Stimulated activated CD8-positive, alpha-beta memory T cell treated with anti-CD3 and anti-CD28 coated beads, Interleukin-15, amount 100 ng/mL, for 1 hour (primary cell): ENCODE measurements at regions not wholly inside any gene's neighbourhood (a gene's known extent, or its start where the extent isn't known, plus 50 kb on each side); places are given as distances from the start of the nearest gene placed in this dataset.
"Not testable (repeated sequence)": the region's sequence is repeated elsewhere in the genome, so short reads cannot be mapped to it uniquely, and the experiment has no call there.

Experiments
- DNase-seq: peaks from one replicate; pipeline ENCODE4 v3.0.0-alpha.2; 2020; ENCODE audit warnings: low read depth

DNA sequence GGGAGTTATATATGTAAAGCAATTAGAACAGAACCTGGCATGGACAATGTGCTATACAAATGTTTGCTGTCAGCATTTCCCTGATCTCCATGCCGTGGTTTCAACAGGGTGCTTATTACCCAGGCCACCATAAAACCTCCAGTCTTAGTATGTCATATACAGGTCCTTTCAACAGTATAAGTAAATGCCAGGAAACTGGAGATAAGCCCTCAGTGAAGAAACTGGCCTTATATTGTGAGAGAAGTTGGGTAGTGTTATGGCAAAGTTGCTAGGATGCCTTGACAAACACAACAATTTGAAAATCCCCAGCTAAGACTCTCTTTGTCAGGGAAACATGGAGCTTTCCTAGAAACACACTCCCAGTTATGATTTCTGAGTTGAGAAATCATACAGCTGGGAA lies 850.2 kb upstream of the ADAMTS5 start:
- DNase-seq, result no peak

DNA sequence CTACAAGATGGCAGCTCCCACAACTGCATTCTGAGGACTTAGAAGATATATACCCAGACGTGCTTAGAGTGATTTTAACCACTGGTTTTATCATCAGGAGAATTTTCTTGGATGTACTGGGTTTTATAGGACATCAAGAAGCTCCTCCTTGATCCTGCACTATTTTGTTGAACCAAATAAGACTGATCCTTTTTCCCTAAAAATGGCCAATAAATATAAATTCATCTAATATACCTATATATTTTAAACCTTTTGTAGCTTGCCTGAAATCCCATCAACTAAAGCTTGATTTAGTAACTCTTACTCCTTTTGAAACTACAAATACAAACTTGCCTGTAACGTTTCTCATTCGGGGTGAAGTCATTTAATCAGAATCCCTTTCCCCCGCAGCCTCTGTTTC lies 849.4 kb upstream of the ADAMTS5 start:
- no peak for DNase-seq

DNA sequence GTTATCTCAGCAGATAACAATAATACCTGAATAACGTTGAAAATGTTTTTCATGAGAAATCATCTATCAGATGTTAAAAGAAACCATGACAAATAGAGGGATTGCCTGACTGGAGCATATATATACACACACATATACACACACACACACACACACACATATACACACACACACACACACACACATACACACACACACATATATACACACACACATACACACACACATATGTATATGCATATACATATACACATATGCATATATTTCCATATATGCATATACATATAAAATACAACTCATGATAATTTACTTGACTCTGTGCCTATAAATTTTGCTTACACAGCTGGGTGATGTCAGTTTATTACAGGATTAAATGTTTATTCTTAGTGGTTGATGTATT lies 847.3 kb upstream of the ADAMTS5 start:
- no peak for DNase-seq

DNA sequence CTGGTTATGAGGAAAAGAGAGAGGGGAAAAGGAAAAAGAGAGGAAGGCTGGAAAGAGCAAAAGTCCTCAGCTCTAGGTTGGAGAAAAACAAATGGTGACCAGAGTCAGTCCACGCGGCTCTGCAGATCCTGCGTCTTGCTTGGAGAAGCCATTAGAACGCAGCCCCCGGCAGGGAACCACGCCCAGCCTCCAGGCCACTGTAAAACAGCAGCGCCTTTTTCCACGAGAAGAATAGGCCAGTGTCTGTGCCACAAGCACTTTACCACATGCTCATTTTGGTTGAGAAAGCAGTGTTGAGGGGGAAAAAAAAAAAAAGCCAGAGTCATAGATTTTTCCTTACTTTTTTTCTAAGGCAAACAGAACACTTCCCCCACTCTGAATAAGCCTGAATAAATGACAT lies 846.9 kb upstream of the ADAMTS5 start:
- no peak for DNase-seq

DNA sequence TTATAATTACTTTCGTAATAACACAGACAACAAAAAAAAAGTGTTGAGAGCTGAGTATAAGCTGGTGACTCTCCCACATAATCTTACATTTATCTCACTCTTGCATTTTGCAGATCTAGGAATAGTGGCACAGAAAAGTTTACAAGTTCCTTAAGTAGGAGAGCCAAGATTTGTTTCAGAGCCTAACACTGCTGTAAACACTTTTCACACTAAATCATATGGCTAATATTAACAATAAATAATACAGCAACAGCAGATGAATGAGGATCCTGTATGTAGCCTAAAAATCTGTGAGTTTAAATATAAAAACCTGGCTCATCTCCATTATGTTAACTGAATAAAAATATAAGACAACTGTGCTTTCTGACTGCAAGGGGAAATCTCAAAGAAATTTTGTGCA lies 846.5 kb upstream of the ADAMTS5 start:
- DNase-seq, result no peak

DNA sequence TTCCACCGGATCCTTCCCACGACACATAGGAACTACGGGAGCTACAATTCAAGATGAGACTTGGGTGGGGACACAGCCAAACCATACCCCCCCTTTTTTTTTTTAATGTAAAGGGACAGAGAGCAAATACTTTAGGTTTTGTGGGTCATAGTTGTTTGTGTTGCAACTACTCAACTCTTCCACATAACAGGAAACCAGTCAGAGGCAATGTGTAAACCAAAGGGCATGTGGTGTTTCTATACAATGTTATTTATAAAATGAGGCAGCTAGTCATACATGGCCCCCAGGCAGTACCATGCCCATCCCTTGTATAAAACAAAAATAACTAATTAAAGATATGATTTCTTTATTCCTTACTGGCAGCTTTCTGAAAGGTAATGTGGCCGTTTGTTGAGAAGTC lies 845.4 kb upstream of the ADAMTS5 start:
- DNase-seq, result no peak

DNA sequence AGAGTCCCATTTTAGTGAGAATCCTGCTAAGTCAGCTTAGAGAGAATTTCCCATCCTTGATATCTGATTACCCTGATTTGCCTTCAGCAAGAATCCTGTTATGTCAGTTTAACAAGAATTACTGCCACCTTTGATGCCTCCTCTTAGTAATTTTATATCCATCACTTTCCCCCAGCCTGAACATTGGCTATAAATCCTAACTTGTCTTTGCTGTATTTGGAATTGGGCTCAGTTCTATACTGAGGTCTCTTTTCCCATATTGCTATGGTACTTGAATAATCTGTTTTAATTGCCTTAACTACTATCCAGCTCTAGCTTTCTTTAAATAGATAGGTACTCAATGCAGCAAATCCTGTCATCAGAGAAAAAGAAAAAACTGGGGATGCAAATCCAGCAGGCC lies 842.0 kb upstream of the ADAMTS5 start:
- DNase-seq, result no peak

DNA sequence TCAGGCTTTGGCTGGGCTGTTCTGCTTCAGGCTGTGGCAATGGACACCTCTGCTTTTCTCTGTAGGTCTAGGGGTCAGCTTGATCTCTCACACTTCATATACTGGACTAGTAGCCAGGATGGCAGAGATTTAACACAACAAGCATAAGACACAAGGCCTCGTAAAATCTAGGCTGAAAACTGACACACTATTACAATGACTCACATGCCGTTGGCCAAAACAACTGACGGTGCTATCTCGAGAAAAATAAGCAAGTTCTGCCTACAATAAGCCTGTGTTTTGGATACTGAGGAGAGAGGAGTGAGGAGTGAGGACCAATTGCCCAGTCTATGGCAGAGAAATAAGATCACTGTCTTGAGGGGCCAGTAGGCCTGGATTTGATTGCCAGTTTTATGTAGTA lies 840.7 kb upstream of the ADAMTS5 start:
- no peak for DNase-seq

DNA sequence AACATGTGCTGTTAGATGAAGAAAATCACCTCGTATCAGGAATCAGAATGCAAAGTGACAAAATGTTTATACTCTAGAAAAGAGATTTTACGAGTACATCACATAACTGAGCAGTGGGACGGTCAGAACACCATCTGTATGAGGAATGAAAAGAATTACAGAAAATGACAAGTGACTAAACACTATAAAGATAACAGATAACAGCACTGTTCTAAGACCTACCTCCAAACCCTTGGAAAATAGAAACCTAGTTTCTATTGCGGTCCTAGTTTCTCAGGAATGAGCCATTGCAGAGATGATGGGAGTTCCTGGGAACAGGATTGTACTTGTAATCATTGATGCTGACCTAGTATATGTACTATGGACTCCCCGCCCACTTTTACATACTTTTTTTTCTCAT lies 839.4 kb upstream of the ADAMTS5 start:
- no peak for DNase-seq

DNA sequence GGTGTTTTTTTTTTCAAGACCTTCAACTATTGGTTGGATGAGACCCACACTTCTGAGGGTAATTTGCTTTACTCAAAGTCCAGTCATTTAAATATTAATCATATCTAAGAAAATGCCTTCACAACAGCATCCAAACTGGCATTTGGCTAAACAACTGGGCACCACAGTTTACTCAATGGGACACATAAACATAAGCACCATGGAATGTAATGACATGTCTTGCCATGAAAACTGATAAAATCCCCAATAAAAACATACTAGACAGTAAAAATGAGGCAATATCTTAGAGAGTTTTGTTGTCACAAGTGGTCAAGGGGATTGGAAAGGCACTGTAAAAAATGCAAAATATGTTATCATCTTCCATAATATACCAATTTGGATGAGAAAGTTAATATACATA lies 838.8 kb upstream of the ADAMTS5 start:
- DNase-seq, result no peak

DNA sequence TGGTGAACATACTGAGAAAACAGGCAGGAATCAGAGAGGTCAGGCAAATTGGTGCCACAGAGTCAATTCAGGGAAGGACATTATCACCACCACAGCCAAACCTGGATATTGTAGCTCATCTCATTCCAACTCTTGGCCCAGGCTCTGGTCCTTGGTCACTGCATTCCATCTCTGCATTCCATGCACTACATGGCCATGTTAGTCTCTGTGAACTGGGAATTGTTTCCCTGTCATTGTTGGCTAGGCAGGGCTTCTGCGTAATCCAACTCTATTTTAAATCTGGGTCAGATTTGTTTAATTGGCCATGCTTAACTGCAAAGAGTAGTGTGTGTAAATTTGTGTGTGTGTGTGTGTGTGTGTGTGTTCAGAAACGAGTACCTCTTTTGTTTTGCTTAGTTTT lies 837.6 kb upstream of the ADAMTS5 start:
- no peak for DNase-seq

DNA sequence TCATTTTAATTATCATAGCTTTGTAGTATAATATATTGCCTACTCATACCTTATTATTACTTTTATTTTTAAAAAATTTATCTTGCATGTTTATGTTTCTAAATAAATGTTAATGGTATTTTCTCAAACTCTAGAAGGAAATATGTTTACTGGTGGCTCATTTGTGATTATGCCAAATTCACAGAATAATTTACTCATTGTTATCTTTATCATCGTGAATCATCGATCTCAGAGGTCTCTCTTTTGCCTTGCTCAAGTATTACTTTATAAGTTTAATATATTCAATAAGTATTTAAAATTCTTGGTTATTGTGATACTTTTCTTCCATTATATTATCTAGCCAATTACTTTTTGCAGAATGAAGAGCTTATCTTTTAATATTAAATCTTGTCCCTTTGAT lies 836.7 kb upstream of the ADAMTS5 start:
- no peak for DNase-seq

DNA sequence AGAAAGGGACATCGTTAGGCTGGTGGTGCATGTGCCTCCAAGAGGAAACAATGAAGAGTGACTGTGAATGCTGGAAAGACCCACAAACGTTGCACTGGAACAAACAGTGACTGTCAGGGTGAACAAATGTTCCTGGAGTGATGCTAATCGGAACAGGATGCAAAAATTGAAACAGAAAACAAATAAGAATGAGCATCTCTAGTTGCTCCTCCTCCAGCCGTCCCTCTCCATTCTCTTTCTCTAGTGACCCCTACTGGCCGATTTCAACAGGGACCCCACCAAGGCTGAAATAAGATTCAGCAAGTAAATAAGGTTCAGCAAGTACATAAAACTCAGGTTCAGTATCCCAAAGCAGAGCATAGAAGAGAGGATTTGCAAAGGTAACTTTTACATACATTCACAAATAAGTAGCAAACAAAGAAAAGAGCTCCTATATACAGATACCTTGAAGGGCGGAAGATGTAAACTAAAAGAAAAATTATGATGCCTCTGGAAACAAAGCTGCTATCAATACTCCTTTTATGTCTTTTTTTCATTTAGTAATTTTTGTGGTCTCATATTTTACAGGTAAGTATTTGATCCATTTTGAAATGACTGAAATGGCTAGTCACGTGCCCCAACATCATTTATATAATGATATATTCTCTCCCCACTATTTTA lies 836.1 kb upstream of the ADAMTS5 start:
- no peak for DNase-seq

DNA sequence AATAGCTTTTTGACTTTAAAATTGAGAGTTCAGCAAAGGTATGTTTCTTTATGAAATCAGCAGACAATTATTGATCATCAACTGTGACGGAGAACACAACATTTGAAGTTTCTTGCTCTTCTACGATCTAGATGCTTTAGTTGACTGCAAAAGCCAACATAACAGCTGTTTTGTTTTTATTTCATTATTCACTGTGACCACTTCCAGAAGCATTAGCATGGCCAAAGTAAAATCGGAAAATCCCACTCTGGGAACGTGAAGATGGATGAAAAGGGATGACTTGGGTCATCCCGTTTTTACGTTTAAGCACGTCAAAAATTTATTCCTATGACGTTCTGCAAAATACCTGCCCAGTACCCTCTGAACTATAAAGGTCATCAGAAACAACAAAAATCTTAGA lies 833.0 kb upstream of the ADAMTS5 start:
- no peak for DNase-seq

DNA sequence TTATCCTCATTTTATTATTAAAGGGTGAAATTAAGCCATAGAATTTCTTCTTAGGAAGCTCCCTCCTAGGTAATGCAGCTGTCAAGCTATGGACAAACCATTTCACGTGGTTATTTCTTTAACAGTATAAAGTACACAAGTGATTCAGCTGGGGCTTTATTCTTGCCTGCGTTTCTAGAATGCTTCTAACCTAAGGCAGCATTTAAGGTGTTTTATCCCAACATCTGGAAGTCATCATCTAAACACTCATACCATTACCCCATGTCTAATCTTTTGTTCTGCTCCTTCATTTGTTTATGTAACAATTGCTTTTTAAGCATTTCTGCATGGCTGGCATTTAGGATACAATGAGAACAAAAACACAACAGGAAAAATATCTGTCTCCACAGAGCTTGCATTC lies 829.2 kb upstream of the ADAMTS5 start:
- no peak for DNase-seq

DNA sequence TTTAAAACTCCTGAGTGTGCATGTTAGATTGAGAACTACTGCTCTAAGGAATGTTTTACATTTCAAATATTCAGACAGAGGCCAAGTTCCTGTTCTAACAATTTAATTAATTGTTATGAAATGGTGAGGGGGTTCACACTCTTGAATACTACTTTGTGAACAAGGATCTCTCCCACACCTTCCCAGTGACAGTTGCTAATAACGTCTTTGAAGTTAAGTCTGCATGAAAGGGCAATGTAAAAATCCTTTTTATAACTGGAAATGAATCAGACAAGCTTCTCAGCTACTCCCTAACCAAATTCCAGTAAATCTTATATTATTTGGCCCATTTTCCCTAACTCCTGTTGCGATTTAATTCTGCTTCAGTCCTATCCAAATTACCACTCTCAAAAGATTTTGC lies 828.5 kb upstream of the ADAMTS5 start:
- DNase-seq, result no peak

DNA sequence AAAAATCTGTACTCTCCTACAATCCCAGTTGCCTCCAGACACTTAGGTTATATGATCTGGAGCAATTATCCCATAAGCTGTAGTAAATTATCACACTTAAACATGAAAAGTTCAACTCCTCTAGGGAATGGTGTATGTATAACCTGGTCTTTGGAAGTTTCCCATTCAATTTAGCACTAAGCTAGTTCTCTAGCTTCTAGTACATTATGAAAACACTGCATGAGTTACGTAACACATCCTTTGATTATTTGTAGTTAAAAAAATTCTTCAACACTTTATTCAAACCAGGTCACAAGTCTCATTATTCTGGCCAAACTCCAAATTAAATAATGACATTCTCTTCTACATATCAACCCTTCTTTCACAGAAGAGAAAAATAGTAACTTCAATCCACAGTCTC lies 827.0 kb upstream of the ADAMTS5 start:
- no peak for DNase-seq

DNA sequence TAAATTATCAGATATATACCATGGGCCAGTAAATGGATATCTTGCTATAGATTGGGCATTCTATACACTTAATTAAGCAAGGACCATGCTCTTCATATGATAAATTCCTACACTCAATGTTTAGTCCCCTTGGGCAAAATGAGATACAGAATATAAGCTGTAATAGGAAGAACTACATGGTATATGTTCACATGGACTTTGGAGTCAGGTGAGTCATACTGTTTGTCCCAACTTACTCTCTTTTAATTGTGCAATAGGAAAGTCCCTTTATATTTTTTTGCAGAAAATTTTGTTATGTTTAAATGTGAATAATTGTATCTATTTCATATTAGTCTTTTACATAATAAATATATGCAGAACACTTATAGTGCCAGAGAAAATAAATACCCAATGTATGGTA lies 820.2 kb upstream of the ADAMTS5 start:
- DNase-seq, result no peak

DNA sequence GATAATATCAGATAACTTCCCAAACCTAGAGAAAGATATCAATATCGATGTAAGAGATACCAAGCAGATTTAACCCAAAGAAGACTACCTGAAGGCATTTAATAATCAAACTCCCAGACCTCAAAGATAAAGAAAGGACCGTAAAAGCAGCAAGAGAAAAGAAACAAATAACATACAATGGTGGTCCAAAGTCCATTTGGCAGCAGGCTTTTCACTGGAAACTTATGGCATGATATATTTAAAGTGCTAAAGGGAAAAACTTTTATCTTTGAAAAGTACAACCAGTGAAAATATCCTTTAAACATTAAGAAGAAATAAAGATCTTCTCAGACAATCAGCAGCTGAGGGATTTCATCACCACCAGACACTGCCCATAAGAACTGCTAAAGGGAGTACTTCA lies 812.7 kb upstream of the ADAMTS5 start:
- no peak for DNase-seq

DNA sequence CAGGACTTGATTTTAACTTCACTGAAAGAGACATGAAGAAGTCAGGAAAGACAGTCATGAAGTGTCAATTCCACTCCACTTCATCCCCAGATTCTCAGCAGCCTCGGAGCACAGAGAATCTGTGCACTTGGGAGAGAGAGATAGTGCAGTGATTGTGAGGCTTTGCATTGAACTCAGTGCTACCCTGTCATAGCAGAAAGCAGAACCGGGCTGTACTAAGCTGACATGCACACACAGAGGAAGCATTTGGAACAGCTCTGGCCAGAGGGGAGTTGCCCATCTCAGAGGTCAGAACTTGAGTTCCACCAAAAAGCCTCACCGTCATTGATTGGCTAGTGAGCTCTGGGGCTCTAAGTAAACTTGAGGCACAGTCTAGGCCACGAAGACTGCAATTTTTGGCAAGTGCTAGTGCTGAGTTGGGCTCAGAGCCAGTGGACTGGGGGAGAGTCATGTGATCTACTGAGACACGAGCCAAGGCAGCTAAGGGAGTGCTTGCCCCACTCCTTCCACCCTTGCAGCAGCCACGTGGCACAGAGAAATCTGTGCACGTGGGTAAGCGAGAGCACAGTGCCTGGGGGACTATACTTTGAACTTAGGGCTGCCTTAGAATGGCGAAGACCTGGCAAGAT lies 810.2 kb upstream of the ADAMTS5 start:
- no peak for DNase-seq

DNA sequence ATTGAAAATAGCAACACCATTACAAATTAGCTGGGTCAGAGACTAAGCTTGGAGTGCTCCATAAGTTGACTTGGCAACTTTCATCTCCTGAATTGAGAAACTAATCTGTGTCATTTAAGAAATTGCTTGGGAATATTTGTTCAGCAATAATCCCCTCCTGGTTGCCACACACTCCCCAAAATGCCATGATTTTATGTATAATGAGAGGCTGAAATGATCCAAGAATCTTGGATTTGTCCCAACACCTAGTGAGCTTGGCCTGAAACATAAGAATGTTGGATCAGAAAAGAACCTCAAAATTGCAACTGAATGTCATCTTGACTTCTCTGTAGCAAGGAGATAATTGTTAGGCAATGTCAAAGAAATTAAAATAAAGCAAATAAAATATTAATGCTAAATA lies 805.9 kb upstream of the ADAMTS5 start:
- DNase-seq, result no peak

DNA sequence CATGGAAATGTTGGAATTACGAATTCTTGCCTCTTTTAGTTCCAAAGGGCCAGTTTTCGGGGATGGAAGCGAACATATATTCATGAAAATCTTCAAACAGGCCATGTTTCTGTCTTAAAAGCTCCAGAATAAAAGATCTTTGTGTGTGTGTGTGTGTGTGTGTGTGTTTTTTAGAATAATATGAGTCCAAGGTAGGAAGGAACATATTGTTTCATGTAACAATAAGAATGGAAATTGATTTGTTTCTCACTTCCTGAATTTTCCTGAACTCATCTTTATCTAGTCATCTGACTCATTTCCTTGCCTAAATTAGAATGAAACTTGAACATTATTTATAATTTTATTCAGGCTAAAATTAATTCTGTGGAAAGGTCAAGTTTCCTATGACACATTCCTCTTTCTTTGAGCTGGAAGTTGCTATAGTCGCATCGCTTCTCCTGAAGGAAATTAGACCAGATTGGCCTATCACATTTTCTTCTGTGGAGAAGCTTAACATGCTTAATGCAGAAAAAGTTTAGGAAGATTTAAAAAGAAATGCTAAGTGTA lies 805.1 kb upstream of the ADAMTS5 start:
- no peak for DNase-seq

DNA sequence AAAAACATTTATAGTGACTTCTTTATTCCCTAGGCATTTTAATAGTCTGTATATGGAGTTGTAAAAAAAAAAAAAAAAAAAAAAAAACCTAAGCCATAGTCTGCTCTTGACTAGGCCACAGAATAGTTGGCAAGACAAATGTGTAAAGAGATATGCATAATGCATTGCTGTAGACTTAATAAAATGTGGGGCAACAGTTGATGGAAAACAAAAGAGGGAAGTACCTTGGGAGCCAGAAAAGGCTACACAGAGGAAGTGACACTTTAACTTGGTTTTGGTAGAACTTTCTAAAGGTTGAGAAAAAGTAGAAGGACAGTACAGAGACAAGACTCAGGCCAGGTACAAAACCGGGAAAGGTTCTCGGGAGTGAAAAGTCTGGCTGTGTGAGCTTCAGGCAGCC lies 802.9 kb upstream of the ADAMTS5 start:
- no peak for DNase-seq

DNA sequence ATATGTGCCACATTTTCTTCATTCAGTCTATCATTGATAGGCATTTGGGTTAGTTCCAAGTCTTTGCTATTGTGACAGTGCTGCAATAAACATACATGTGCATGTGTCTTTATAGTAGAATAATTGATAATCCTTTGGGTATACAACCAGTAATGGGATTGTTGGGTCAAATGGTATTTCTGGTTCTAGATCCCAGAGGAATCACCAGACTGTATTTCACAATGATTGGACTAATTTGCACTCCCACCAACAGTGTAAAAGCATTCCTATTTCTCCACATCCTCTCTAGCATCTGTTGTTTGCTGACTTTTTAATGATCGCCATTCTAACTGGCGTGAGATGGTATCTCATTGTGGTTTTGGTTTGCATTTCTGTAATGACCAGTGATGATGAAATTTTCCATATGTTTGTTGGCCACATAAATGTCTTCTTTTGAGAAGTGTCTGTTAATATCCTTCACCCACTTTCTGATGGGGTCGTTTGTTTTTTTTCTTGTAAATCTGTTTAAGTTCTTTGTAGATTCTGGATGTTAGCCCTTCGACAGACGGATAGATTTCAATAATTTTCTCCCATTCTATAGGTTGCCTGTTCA lies 801.3 kb upstream of the ADAMTS5 start:
- DNase-seq, result not testable (repeated sequence)
